ENCODE measurements at regions not wholly inside any gene's neighbourhood (a gene's known extent, or its start where the extent isn't known, plus 50 kb on each side); places are given as distances from the start of the nearest gene placed in this dataset.

DNA sequence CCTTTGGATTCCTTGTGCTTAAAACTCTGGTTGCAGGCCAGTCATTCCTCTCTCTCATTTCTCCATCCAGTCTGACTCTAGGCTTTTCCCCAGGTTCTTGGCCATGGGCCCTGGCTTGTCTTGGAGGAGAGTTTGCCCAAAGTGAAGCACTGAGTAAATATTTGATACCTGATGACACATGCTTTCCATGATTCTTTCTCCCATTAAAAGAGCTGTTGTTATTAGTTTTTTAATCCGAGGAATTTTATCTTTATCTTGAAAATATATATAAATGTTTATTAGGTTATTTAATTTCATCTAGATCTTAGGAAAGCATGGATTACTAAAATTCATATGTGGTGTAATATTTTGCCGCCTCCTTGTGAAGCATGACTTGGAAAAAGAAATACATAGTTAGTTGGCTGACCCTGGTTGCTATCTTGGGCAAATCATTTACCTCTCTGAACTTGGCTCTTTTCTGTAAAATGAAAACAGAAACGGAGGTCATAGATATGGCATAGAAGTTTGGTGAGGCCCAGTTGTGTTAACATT is 650.1 kb downstream of the SLC4A3 start:
- TF ChIP-seq EZH2 (IDR thresholded peaks at IDR 0.05; ENCODE audit: insufficient read depth, poor library complexity, severe bottlenecking) (no peak), EZH2phosphoT487 (IDR thresholded peaks at IDR 0.05; ENCODE audit: insufficient read depth, low read depth) (no peak)
